Gastrocnemius medialis (tissue), 4 donors: ENCODE measurements at regions not wholly inside any gene's neighbourhood (a gene's known extent, or its start where the extent isn't known, plus 50 kb on each side); places are given as distances from the start of the nearest gene placed in this dataset.

Source experiments
- ATAC-seq, 2 donors: fragments of 150-250 bp; one replicate each; pipeline ENCODE4 v1.9.1; 2016
- DNase-seq, 2 donors: peaks; one replicate each; pipeline ENCODE4 v3.0.0-alpha.2; 2019
- H3K27ac ChIP-seq, 4 donors: fragments of 200-600 bp; sonication (generic); 1 replicate in 1 of 4; 2 replicates in 3 of 4; pipeline ENCODE4 v1.5.1; 2016 to 2018; ENCODE audit warnings: mild to moderate bottlenecking in 2 of 4, moderate library complexity in 1 of 4
- H3K27me3 ChIP-seq, 3 donors: fragments of 200-600 bp; sonication (generic) in 2 of 3; 1 replicate in 1 of 3; 2 replicates in 2 of 3; pipeline versions ENCODE4 v1.5.1 to v1.6.0; 2016 to 2019; ENCODE audit warnings: mild to moderate bottlenecking in 1 of 3, moderate library complexity in 1 of 3
- H3K36me3 ChIP-seq, 2 donors: fragments of 200-600 bp; sonication (generic) in 1 of 2; one replicate each; pipeline ENCODE4 v1.5.1; 2017 to 2018
- H3K4me1 ChIP-seq, 2 donors: fragments of 200-600 bp; sonication (generic) in 1 of 2; one replicate each; pipeline ENCODE4 v1.5.1; 2016 to 2017; ENCODE audit warnings: mild to moderate bottlenecking in 2 of 2
- H3K4me3 ChIP-seq, 4 donors: fragments of 200-600 bp; sonication (generic) in 3 of 4; 1 replicate in 1 of 4; 2 replicates in 3 of 4; pipeline ENCODE4 v1.5.1; 2016 to 2019; ENCODE audit warnings: mild to moderate bottlenecking in 2 of 4
- H3K9me3 ChIP-seq, 3 donors: fragments of 200-600 bp; sonication (generic) in 2 of 3; 1 replicate in 1 of 3; 2 replicates in 2 of 3; pipeline ENCODE4 v1.5.1; 2016 to 2019
- CTCF ChIP-seq, 5 experiments: fragments of 450-650 bp in 3 of 5; fragments of 200-600 bp in 2 of 5; sonication (generic) in 2 of 5; IDR thresholded peaks in 4 of 5; conservative IDR thresholded peaks in 1 of 5; 1 replicate in 4 of 5; 2 replicates in 1 of 5; pipeline ENCODE4 v1.5.1; 2016 to 2019; ENCODE audit warnings: antibody characterized with exemption in 5 of 5, mild to moderate bottlenecking in 3 of 5, moderate library complexity in 3 of 5
- POLR2A ChIP-seq, 2 donors: fragments of 450-650 bp; IDR thresholded peaks; one replicate each; pipeline ENCODE4 v1.6.1; 2017; ENCODE audit warnings: antibody characterized with exemption in 2 of 2, mild to moderate bottlenecking in 2 of 2, moderate library complexity in 2 of 2
- in situ Hi-C, 4 donors: fragments of 200-750 bp; cut with MboI; loops; one replicate each; pipeline versions ENCODE4 v1.15.0 to v1.8.0; 2017; ENCODE audit warnings: low sequenced_read_pairs in 4 of 4
- intact Hi-C: fragments of 100-400 bp; cut with DNase I; formaldehyde crosslinking; loops from one replicate; pipeline ENCODE4 v1.15.1; 2023; ENCODE audit warnings: low total_unique reads

GRCh38 chr11:95534226-95534625 is 255.4 kb downstream of the FAM76B start:
- Histone ChIP-seq H3K4me1 (no peaks in the 10 kb centered on the region), H3K27me3 (no peaks in the 10 kb centered on the region), H3K4me3 (no peak overlapping the region), H3K27ac (no peak overlapping the region), H3K9me3 (no peaks in the 10 kb centered on the region), H3K36me3 (no peaks in the 10 kb centered on the region)
- intact Hi-C loops (no loop called here), in situ Hi-C loops (loop anchor here in 1 of 4 donors (25.0 kb wide), 1 partner anchor 372 kb away; no protein-coding TSS in a partner anchor)
- DNase-seq, result no peak
- ATAC-seq, result no peak
- TF ChIP-seq POLR2A (IDR thresholded peaks at IDR 0.05) (no peak), CTCF (IDR thresholded peaks at IDR 0.05 in 4 of 5, conservative IDR thresholded peaks at IDR 0.05 in 1 of 5) (no peak)

GRCh38 chr11:95531116-95531515 is 258.5 kb downstream of the FAM76B start:
- in situ Hi-C loops (loop anchor here in 1 of 4 donors (25.0 kb wide), 1 partner anchor 369 kb away; no protein-coding TSS in a partner anchor), intact Hi-C loops (no loop called here)
- TF ChIP-seq CTCF (IDR thresholded peaks at IDR 0.05 in 4 of 5, conservative IDR thresholded peaks at IDR 0.05 in 1 of 5) (no peak), POLR2A (IDR thresholded peaks at IDR 0.05) (no peak)
- Histone ChIP-seq H3K27ac (no peak overlapping the region), H3K4me1 (no peaks in the 10 kb centered on the region), H3K9me3 (no peaks in the 10 kb centered on the region), H3K27me3 (no peaks in the 10 kb centered on the region), H3K4me3 (no peak overlapping the region), H3K36me3 (no peaks in the 10 kb centered on the region)
- DNase-seq (no peak), ATAC-seq (no peak)

- Histone ChIP-seq H3K4me3 (no peak overlapping the region), H3K27ac (no peak overlapping the region), H3K36me3 (no peaks in the 10 kb centered on the region), H3K27me3 (no peaks in the 10 kb centered on the region), H3K4me1 (no peaks in the 10 kb centered on the region), H3K9me3 (no peaks in the 10 kb centered on the region)
- no peak for DNase-seq
- ATAC-seq, result no peak
- intact Hi-C loops (no loop called here), in situ Hi-C loops (loop anchor here in 1 of 4 donors (25.0 kb wide), 1 partner anchor 362 kb away; no protein-coding TSS in a partner anchor)
- TF ChIP-seq POLR2A (IDR thresholded peaks at IDR 0.05), result no peak
- TF ChIP-seq CTCF (IDR thresholded peaks at IDR 0.05 in 4 of 5, conservative IDR thresholded peaks at IDR 0.05 in 1 of 5), result no peak
Measured at GRCh38 chr11:95524314-95525036, 265.1 kb downstream of the FAM76B start.

GRCh38 chr11:95522874-95523273 is 266.7 kb downstream of the FAM76B start:
- DNase-seq (no peak), ATAC-seq (no peak)
- H3K27ac ChIP-seq, result no peak overlapping the region
- H3K4me3 ChIP-seq, result no peak overlapping the region
- intact Hi-C loops (no loop called here), in situ Hi-C loops (no loop called here)
- H3K9me3 ChIP-seq, result no peaks in the 10 kb centered on the region
- H3K36me3 ChIP-seq, result no peaks in the 10 kb centered on the region
- no peaks in the 10 kb centered on the region for H3K27me3 ChIP-seq
- TF ChIP-seq CTCF (IDR thresholded peaks at IDR 0.05 in 4 of 5, conservative IDR thresholded peaks at IDR 0.05 in 1 of 5), result no peak
- TF ChIP-seq POLR2A (IDR thresholded peaks at IDR 0.05), result no peak
- no peaks in the 10 kb centered on the region for H3K4me1 ChIP-seq
